GM19395 (cell line): ENCODE measurements at regions not wholly inside any gene's neighbourhood (a gene's known extent, or its start where the extent isn't known, plus 50 kb on each side); places are given as distances from the start of the nearest gene placed in this dataset.
"Not testable (repeated sequence)": the region's sequence is repeated elsewhere in the genome, so short reads cannot be mapped to it uniquely, and the experiment has no call there.

ENCODE experiments used
- ATAC-seq: cut with Tn5 transposase; IDR thresholded peaks from one replicate; pipeline ENCODE4 v1.9.1; 2021; ENCODE audit warnings: mild to moderate bottlenecking, moderate library complexity; ENCODE audit not compliant: unreplicated experiment

DNA sequence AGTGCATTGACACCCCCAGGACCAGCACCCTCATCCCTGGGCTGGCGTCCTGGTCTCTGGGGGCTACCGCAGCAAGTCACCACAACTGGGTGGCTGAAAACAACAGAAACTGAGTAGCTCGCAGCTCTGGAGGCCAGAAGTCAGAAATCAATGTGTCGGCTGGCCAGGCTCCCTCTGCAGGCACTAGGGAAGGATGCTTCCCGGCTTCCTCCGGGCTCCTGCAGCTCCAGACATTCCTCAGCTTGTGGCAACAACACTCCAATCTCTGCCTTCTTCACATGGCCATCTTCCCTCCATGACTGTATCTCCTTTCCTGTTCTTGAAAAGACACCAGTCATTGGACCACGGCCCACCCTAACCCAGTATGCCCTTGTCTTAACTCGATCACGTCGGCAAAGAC, 224.2 kb downstream of the NPHP4 start:
- no peak for ATAC-seq

DNA sequence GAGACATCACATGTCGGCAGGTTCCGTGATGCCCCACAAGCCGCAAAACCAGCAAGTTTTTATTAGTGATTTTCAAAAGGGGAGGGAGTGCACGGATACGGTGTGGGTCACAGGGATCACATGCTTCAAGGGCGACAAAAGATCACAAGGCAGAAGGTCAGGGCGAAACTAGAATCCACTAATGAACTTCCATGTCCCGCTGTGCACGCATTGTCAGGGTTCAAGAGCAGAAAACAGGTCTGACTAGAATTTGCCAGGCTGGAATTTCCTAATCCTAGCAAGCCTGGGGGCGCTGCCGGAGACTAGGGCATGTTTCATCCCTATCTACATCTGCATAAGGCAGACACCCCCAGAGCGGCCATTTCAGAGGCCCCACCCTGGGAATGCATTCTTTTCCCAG, 225.2 kb downstream of the NPHP4 start:
- ATAC-seq = not testable (repeated sequence)

DNA sequence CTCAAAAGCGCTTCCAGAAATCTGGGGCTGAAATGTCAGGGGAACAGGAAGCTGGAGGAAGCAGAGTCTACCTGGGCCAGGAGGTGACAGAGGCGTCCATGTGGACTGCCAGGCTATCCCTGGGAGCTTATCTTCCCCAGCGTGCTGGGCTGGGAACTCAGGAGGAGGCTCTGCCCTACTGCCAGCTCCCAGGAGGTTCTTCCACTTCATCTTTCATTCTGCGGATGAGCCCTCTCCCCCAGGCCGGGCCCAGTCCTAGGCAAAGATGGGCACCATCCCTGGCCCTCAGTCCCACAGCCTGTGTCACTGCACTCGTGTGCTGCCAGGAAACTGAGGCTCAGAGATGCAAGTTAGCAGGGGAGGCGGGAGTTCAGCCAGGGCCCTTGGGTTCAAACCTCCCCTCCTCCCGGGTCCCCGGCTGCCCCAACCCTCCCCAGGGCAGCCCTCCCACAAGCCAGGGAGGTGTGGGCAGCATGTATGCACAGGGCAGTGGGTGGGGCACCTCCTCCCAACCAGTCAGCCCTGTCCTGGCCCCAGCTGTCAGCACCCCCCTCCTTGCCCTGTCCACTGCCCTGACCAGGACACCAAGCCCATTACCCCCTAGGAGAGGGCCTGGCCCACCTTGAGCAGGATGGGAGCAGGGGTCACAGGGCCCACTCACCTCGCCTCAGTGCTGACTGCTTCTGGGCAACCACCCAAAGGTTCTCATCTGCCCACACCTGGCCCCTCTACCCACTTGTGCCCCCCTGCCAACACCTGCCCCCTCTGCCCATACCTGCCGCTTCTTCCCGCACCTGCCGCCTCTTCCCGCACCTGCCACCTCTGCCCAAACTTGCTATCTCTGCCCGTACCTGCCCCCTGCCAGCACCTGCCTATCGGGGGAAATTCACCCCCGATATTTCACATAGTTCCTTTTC, 226.0 kb downstream of the NPHP4 start:
- no peak for ATAC-seq

DNA sequence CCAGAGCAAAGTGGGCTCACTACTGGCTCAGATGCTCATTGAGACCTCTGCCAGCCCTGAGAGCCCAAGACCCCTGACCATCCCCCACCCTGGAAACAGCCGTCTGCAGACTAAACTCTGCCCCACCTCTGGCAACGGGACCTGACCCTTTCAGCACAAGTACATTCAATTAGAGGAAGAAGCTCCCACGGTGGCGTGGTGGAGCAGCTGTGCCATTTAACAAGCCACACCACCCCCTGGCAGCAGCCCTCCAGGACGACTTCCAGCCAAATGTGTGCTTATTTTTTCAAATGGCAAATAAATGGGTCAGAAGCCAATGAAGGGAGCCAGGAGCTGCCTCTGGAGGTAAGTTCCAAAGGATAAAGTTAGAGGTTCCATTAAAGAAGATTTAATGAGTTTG, 226.7 kb downstream of the NPHP4 start:
- no peak for ATAC-seq

- no peak for ATAC-seq
Observed at GRCh38 chr1:5764959-5765358, 227.3 kb downstream of the NPHP4 start.

- ATAC-seq = no peak
Observed at GRCh38 chr1:5764464-5764863, 227.8 kb downstream of the NPHP4 start.

- no peak for ATAC-seq
Observed at GRCh38 chr1:5763696-5764370, 228.4 kb downstream of the NPHP4 start.

GRCh38 chr1:5758859-5759578, 233.2 kb downstream of the NPHP4 start:
- no peak for ATAC-seq

GRCh38 chr1:5758000-5758858, 234.0 kb downstream of the NPHP4 start:
- no peak for ATAC-seq

DNA sequence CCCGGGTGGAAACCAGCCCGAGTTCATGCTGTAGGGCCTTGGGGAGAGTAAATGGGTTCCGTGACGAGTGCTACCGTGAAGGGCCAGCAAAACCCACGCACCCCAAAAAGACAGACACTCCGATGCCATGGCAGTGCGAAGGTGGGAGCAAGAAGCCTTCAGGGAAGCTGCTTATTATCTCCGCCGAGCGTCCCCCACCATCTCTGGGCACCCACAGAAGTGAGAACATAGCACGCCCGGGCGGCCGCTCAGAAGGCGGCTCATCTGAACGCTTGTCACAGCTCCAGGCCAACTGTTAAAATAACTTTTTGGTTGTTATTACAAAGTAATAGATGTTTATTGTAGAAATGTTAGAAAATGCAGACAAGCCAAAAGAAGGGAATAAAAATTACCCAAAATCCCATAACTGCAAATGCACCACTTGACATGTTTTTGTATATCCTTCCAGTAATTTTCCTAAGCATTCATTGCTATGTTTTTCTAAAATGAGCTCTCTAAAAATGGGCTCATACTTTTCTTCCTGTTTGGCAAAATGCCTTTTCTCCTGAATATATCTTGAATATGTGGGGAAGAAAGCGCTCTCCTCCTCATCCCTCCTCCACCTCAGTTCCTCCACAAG, 234.9 kb downstream of the NPHP4 start:
- ATAC-seq = no peak

- ATAC-seq = no peak
Observed at GRCh38 chr1:5756434-5757186, 235.6 kb downstream of the NPHP4 start.

- no peak for ATAC-seq
Observed at GRCh38 chr1:5755552-5756125, 236.6 kb downstream of the NPHP4 start.

GRCh38 chr1:5754817-5755551, 237.2 kb downstream of the NPHP4 start:
- no peak for ATAC-seq

GRCh38 chr1:5753549-5754421, 238.4 kb downstream of the NPHP4 start:
- no peak for ATAC-seq

DNA sequence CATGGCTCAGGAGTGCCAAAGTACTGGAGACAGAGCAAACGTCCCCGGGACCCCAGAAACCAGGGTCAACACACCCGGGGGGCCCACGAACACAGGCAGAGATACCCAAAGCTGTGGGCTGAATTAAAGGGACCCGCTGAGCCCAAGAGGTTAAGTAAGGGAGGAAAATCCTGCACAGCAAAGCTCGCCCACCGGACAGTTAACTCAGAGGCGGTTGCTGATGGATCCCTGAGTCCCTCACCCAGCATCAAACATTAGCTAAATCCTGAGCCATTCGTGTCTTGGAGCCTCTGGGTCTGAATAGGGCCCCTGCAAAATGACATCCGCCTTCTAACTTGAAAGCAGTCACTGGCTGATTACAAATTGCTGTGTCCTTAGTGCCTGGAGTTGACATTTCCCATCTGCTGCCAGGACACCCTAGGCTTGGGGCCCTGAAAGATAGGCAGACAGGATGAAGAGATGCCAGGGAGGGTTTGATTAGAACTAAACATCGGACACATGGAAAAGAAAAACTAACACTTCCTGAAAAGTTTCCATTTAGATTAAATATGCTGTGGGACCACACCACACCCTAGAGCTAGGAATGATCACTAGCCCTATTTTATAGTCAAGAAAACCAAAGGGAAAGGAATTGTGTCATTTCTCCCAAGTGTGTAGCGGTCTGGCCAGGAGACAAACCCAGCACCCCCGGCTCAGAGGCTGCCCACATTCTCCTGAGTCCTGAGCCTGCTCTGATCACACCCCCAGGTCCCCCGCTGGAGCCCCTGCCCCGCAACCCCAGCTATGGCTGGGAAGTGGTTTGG, 239.3 kb downstream of the NPHP4 start:
- ATAC-seq = no peak

GRCh38 chr1:5751833-5752745, 240.1 kb downstream of the NPHP4 start:
- no peak for ATAC-seq
